Osteoblast (primary cell): ENCODE measurements at regions not wholly inside any gene's neighbourhood (a gene's known extent, or its start where the extent isn't known, plus 50 kb on each side); places are given as distances from the start of the nearest gene placed in this dataset.
"Not testable (repeated sequence)": the region's sequence is repeated elsewhere in the genome, so short reads cannot be mapped to it uniquely, and the experiment has no call there.

Experiments used
- DNase-seq: peaks from one replicate; pipeline ENCODE4 v3.0.0; 2011; ENCODE audit warnings: low spot score, mixed read lengths; ENCODE audit not compliant: insufficient read length; ENCODE audit errors: missing footprints
- H2AFZ ChIP-seq: 2 replicates; pipeline ENCODE4 v1.6.0; 2011; ENCODE audit warnings: mild to moderate bottlenecking, low read length
- H3K27ac ChIP-seq: 2 replicates; pipeline ENCODE4 v1.5.1; 2011; ENCODE audit warnings: mild to moderate bottlenecking, low read depth, low read length, moderate library complexity
- H3K27me3 ChIP-seq: 2 replicates; pipeline ENCODE4 v1.6.0; 2012; ENCODE audit warnings: mild to moderate bottlenecking, control low read depth, inconsistent platforms, low read length, moderate library complexity; ENCODE audit not compliant: insufficient read depth
- H3K36me3 ChIP-seq: 2 replicates; pipeline ENCODE4 v1.5.1; 2011; ENCODE audit warnings: mild to moderate bottlenecking, low read length, control low read depth, moderate library complexity; ENCODE audit not compliant: insufficient read depth
- H3K4me1 ChIP-seq: 2 replicates; pipeline ENCODE4 v1.5.1; 2011; ENCODE audit warnings: mild to moderate bottlenecking, low read length, control low read depth, moderate library complexity; ENCODE audit not compliant: insufficient read depth
- H3K4me2 ChIP-seq: 2 replicates; pipeline ENCODE4 v1.6.0; 2011; ENCODE audit warnings: mild to moderate bottlenecking, low read length; ENCODE audit not compliant: insufficient read depth
- H3K4me3 ChIP-seq: fragments of 200-600 bp; sonication (generic); 3 replicates; pipeline ENCODE4 v1.5.1; 2012; ENCODE audit warnings: mild to moderate bottlenecking, low read length, inconsistent platforms; ENCODE audit not compliant: insufficient read depth
- H3K79me2 ChIP-seq: 2 replicates; pipeline ENCODE4 v1.6.0; 2012; ENCODE audit warnings: mild to moderate bottlenecking, low read length, control low read depth, inconsistent platforms; ENCODE audit not compliant: insufficient read depth
- H3K9me3 ChIP-seq: 2 replicates; pipeline ENCODE4 v1.5.1; 2011; ENCODE audit warnings: low read depth, low read length, control low read depth
- H4K20me1 ChIP-seq: 2 replicates; pipeline ENCODE4 v1.6.0; 2012; ENCODE audit warnings: mild to moderate bottlenecking, low read length, control low read depth; ENCODE audit not compliant: insufficient read depth
- TF ChIP-seq, protein P1 (sequence below): IDR thresholded peaks from 2 replicates; pipeline ENCODE4 v1.5.1; 2011; ENCODE audit warnings: mild to moderate bottlenecking, low read depth, low read length, moderate library complexity; ENCODE audit errors: extremely low read depth

DNA sequence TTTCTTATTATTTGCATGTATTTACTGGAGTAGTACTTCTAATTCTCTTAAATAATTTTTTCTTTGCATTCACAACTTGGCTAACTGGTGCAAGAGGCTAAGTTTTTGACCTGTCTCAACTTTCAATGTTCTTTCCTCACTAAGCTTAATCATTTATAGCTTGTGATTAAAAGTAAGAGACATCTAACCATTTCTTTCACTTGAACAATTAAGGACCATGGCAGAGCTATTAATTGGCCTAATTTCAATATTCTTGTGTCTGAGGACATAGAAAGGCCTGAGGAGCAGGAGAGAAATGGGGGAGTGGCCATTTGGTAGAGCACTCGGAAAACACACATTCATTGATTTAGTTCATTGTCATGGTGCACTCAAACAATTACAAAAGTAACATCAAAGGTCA is 141.4 kb upstream of the TMEM196 start:
- Histone ChIP-seq H3K4me2 (no peak overlapping the region), H3K27ac (no peak overlapping the region), H3K36me3 (no peaks in the 10 kb centered on the region), H3K9me3 (no peaks in the 10 kb centered on the region), H2AFZ (no peak overlapping the region), H3K4me3 (no peak overlapping the region), H3K27me3 (no peaks in the 10 kb centered on the region), H3K79me2 (no peaks in the 10 kb centered on the region), H3K4me1 (no peaks in the 10 kb centered on the region), H4K20me1 (no peaks in the 10 kb centered on the region)
- DNase-seq, result no peak
- TF ChIP-seq, protein P1, sequence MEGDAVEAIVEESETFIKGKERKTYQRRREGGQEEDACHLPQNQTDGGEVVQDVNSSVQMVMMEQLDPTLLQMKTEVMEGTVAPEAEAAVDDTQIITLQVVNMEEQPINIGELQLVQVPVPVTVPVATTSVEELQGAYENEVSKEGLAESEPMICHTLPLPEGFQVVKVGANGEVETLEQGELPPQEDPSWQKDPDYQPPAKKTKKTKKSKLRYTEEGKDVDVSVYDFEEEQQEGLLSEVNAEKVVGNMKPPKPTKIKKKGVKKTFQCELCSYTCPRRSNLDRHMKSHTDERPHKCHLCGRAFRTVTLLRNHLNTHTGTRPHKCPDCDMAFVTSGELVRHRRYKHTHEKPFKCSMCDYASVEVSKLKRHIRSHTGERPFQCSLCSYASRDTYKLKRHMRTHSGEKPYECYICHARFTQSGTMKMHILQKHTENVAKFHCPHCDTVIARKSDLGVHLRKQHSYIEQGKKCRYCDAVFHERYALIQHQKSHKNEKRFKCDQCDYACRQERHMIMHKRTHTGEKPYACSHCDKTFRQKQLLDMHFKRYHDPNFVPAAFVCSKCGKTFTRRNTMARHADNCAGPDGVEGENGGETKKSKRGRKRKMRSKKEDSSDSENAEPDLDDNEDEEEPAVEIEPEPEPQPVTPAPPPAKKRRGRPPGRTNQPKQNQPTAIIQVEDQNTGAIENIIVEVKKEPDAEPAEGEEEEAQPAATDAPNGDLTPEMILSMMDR, result no peak

DNA sequence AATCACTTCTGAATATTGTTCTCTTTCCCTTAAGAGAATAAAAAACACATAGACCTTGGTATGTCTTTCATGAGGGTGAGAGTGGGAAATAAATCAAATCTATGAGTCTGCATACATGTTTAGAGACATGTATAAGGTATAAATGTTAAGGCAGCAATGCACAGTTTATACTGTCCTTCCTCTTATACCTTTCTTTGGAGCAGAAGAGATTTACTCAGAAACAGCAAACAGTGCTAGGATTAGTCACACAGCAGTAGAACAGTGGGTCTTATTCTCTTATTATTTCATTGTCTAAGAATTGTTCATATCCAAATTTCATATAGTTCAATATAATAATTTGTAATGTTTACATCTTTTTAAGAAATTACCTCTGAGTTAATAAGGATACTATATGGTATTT is 126.7 kb upstream of the TMEM196 start:
- no peaks in the 10 kb centered on the region for H3K27me3 ChIP-seq
- no peak overlapping the region for H3K4me2 ChIP-seq
- H3K4me3 ChIP-seq, result no peak overlapping the region
- TF ChIP-seq, protein P1, result no peak
- H4K20me1 ChIP-seq, result no peaks in the 10 kb centered on the region
- no peak overlapping the region for H3K27ac ChIP-seq
- no peak overlapping the region for H2AFZ ChIP-seq
- no peaks in the 10 kb centered on the region for H3K79me2 ChIP-seq
- H3K36me3 ChIP-seq, result no peaks in the 10 kb centered on the region
- H3K9me3 ChIP-seq, result no peaks in the 10 kb centered on the region
- no peaks in the 10 kb centered on the region for H3K4me1 ChIP-seq
- no peak for DNase-seq

DNA sequence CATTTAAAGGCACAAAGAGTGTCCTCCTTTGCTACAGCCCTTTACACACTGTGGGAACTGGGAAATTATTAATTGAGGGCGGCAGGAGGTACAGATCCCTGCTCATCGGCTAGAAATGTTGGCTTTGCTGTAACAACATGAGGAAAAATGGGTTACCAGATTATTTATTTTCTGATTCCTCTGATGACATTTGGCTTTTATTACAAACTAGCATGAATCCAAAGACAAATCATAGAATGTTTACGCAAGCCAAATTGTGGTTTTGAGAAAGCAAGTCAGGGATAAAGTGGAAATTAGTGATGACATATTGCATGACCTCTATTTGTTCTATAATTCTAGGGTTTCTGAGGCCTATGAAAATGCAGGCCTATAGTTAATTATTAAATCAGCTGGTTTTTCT is 126.1 kb upstream of the TMEM196 start:
- TF ChIP-seq, protein P1, result no peak
- Histone ChIP-seq H3K36me3 (no peaks in the 10 kb centered on the region), H3K4me3 (no peak overlapping the region), H3K9me3 (no peaks in the 10 kb centered on the region), H2AFZ (no peak overlapping the region), H4K20me1 (no peaks in the 10 kb centered on the region), H3K4me1 (no peaks in the 10 kb centered on the region), H3K27me3 (no peaks in the 10 kb centered on the region), H3K4me2 (no peak overlapping the region), H3K27ac (no peak overlapping the region), H3K79me2 (no peaks in the 10 kb centered on the region)
- DNase-seq, result no peak

- DNase-seq, H3K4me1 ChIP-seq, H3K27ac ChIP-seq, H2AFZ ChIP-seq, H3K9me3 ChIP-seq, H3K36me3 ChIP-seq, H4K20me1 ChIP-seq, H3K27me3 ChIP-seq, H3K4me3 ChIP-seq, H3K4me2 ChIP-seq, H3K79me2 ChIP-seq: not testable (repeated sequence)
Observed at GRCh38 chr7:19882893-19883292, 109.5 kb upstream of the TMEM196 start.

DNA sequence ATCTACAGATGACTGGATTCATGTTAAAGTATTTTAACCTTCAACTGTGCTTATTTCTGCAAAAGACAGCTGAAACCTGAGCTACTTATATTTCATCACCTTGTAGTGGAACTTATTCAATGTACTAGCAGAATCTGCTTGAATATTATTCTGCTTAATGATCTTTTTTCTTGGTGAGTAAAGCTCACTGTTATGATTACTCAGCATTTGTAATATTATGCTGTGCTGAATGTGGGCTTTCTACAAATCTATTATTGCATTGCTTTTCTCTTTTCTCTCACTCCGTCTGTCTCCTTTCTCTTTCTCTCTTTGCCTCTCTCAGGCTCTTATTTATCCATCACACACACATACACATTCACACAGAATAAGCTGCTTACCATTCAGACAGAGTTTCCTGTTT is 98.7 kb upstream of the TMEM196 start:
- no peak overlapping the region for H2AFZ ChIP-seq
- no peaks in the 10 kb centered on the region for H3K36me3 ChIP-seq
- no peak for DNase-seq
- H3K4me1 ChIP-seq, result no peaks in the 10 kb centered on the region
- no peak overlapping the region for H3K27ac ChIP-seq
- no peak overlapping the region for H3K4me3 ChIP-seq
- H3K4me2 ChIP-seq, result no peak overlapping the region
- no peaks in the 10 kb centered on the region for H3K27me3 ChIP-seq
- no peaks in the 10 kb centered on the region for H3K79me2 ChIP-seq
- H3K9me3 ChIP-seq, result no peaks in the 10 kb centered on the region
- TF ChIP-seq, protein P1, result no peak
- H4K20me1 ChIP-seq, result no peaks in the 10 kb centered on the region
